ENCODE measurements at regions not wholly inside any gene's neighbourhood (a gene's known extent, or its start where the extent isn't known, plus 50 kb on each side); places are given as distances from the start of the nearest gene placed in this dataset.
"Not testable (repeated sequence)": the region's sequence is repeated elsewhere in the genome, so short reads cannot be mapped to it uniquely, and the experiment has no call there.

- no peak for DNase-seq
- H3K36me3 Mint-ChIP-seq, result no peaks in the 10 kb centered on the region
- Histone ChIP-seq H3K4me1 (ENCODE audit: control insufficient read depth in 1 of 2, extremely low read depth in 1 of 2, insufficient read depth in 2 of 2, low read length in 2 of 2) (no peaks in the 10 kb centered on the region), H3K36me3 (ENCODE audit: control insufficient read depth in 2 of 2, extremely low read depth in 1 of 2, insufficient read depth in 1 of 2, low read length in 1 of 2) (no peaks in the 10 kb centered on the region), H3K4me3 (ENCODE audit: control insufficient read depth in 1 of 2, extremely low read depth in 1 of 2, low read length in 1 of 2) (no peak overlapping the region), H3K27me3 (replicated peaks in 1 of 2; ENCODE audit: control insufficient read depth in 2 of 2, extremely low read depth in 1 of 2, insufficient read depth in 2 of 2, low read length in 1 of 2) (no peaks in the 10 kb centered on the region), H3K27ac (ENCODE audit: low read length) (no peak overlapping the region), H3K9me3 (no peaks in the 10 kb centered on the region)
- ATAC-seq (replicated peaks in 1 of 4), result no peak
- WGBS (ENCODE audit: insufficient coverage), result no CpG with 5 or more reads among the region's 1 CpG
- ChIA-PET POLR2A (no interaction called here), CTCF (no interaction called here)
- H3K27ac Mint-ChIP-seq, result no peak overlapping the region
- H3K9me3 Mint-ChIP-seq, result no peaks in the 10 kb centered on the region
- H3K4me3 Mint-ChIP-seq, result no peak overlapping the region
- no peaks in the 10 kb centered on the region for H3K4me1 Mint-ChIP-seq
- peaks cover 0 to 7% of the 10 kb centered on the region in 2 donors for H3K27me3 Mint-ChIP-seq
Observed at GRCh38 chrX:113790987-113791386, 792.9 kb upstream of the HTR2C start.

GRCh38 chrX:113784754-113785153, 799.1 kb upstream of the HTR2C start:
- CTCF ChIA-PET; POLR2A ChIA-PET; H3K27me3 ChIP-seq (replicated peaks in 1 of 2; ENCODE audit: control insufficient read depth in 2 of 2, extremely low read depth in 1 of 2, insufficient read depth in 2 of 2, low read length in 1 of 2); H3K4me1 Mint-ChIP-seq; DNase-seq; H3K27ac Mint-ChIP-seq; H3K36me3 Mint-ChIP-seq; H3K9me3 ChIP-seq; H3K36me3 ChIP-seq (ENCODE audit: control insufficient read depth in 2 of 2, extremely low read depth in 1 of 2, insufficient read depth in 1 of 2, low read length in 1 of 2); H3K4me1 ChIP-seq (ENCODE audit: control insufficient read depth in 1 of 2, extremely low read depth in 1 of 2, insufficient read depth in 2 of 2, low read length in 2 of 2); ATAC-seq (replicated peaks in 1 of 4); H3K4me3 ChIP-seq (ENCODE audit: control insufficient read depth in 1 of 2, extremely low read depth in 1 of 2, low read length in 1 of 2); H3K27ac ChIP-seq (ENCODE audit: low read length); H3K4me3 Mint-ChIP-seq; H3K9me3 Mint-ChIP-seq: not testable (repeated sequence)
- H3K27me3 Mint-ChIP-seq, result peaks cover 0 to 13% of the 10 kb centered on the region in 2 donors
- no CpG with 5 or more reads among the region's 6 CpGs for WGBS (ENCODE audit: insufficient coverage)

- H3K36me3 ChIP-seq (ENCODE audit: control insufficient read depth in 2 of 2, extremely low read depth in 1 of 2, insufficient read depth in 1 of 2, low read length in 1 of 2), result no peaks in the 10 kb centered on the region
- H3K4me1 ChIP-seq (ENCODE audit: control insufficient read depth in 1 of 2, extremely low read depth in 1 of 2, insufficient read depth in 2 of 2, low read length in 2 of 2), result no peaks in the 10 kb centered on the region
- ChIA-PET POLR2A (no interaction called here), CTCF (no interaction called here)
- no peaks in the 10 kb centered on the region for H3K4me1 Mint-ChIP-seq
- no peak overlapping the region for H3K4me3 Mint-ChIP-seq
- H3K27ac ChIP-seq (ENCODE audit: low read length), result no peak overlapping the region
- no peaks in the 10 kb centered on the region for H3K27me3 ChIP-seq (replicated peaks in 1 of 2; ENCODE audit: control insufficient read depth in 2 of 2, extremely low read depth in 1 of 2, insufficient read depth in 2 of 2, low read length in 1 of 2)
- H3K27ac Mint-ChIP-seq, result no peak overlapping the region
- WGBS (ENCODE audit: insufficient coverage), result no CpG with 5 or more reads among the region's 2 CpGs
- H3K9me3 Mint-ChIP-seq, result no peaks in the 10 kb centered on the region
- no peaks in the 10 kb centered on the region for H3K36me3 Mint-ChIP-seq
- ATAC-seq (replicated peaks in 1 of 4), result no peak
- no peaks in the 10 kb centered on the region for H3K9me3 ChIP-seq
- DNase-seq, result no peak
- H3K27me3 Mint-ChIP-seq, result peaks cover 0 to 6% of the 10 kb centered on the region in 2 donors
- no peak overlapping the region for H3K4me3 ChIP-seq (ENCODE audit: control insufficient read depth in 1 of 2, extremely low read depth in 1 of 2, low read length in 1 of 2)
Observed at GRCh38 chrX:113770806-113771205, 813.1 kb upstream of the HTR2C start.

GRCh38 chrX:113770071-113770470, 813.8 kb upstream of the HTR2C start:
- Mint-ChIP-seq H3K27ac (no peak overlapping the region), H3K27me3 (peaks cover 0 to 6% of the 10 kb centered on the region in 2 donors), H3K4me3 (no peak overlapping the region), H3K36me3 (no peaks in the 10 kb centered on the region), H3K4me1 (no peaks in the 10 kb centered on the region), H3K9me3 (no peaks in the 10 kb centered on the region)
- ATAC-seq (replicated peaks in 1 of 4), result no peak
- WGBS (ENCODE audit: insufficient coverage), result no CpG with 5 or more reads among the region's 4 CpGs
- no peak for DNase-seq
- ChIA-PET POLR2A (no interaction called here), CTCF (no interaction called here)
- no peak overlapping the region for H3K4me3 ChIP-seq (ENCODE audit: control insufficient read depth in 1 of 2, extremely low read depth in 1 of 2, low read length in 1 of 2)
- no peaks in the 10 kb centered on the region for H3K9me3 ChIP-seq
- no peaks in the 10 kb centered on the region for H3K27me3 ChIP-seq (replicated peaks in 1 of 2; ENCODE audit: control insufficient read depth in 2 of 2, extremely low read depth in 1 of 2, insufficient read depth in 2 of 2, low read length in 1 of 2)
- H3K27ac ChIP-seq (ENCODE audit: low read length), result no peak overlapping the region
- H3K36me3 ChIP-seq (ENCODE audit: control insufficient read depth in 2 of 2, extremely low read depth in 1 of 2, insufficient read depth in 1 of 2, low read length in 1 of 2), result no peaks in the 10 kb centered on the region
- H3K4me1 ChIP-seq (ENCODE audit: control insufficient read depth in 1 of 2, extremely low read depth in 1 of 2, insufficient read depth in 2 of 2, low read length in 2 of 2), result no peaks in the 10 kb centered on the region

GRCh38 chrX:113759422-113759821, 824.5 kb upstream of the HTR2C start:
- WGBS (ENCODE audit: insufficient coverage), result no CpG with 5 or more reads among the region's 2 CpGs
- Histone ChIP-seq H3K9me3 (no peaks in the 10 kb centered on the region), H3K27me3 (replicated peaks in 1 of 2; ENCODE audit: control insufficient read depth in 2 of 2, extremely low read depth in 1 of 2, insufficient read depth in 2 of 2, low read length in 1 of 2) (no peaks in the 10 kb centered on the region), H3K4me3 (ENCODE audit: control insufficient read depth in 1 of 2, extremely low read depth in 1 of 2, low read length in 1 of 2) (no peak overlapping the region), H3K4me1 (ENCODE audit: control insufficient read depth in 1 of 2, extremely low read depth in 1 of 2, insufficient read depth in 2 of 2, low read length in 2 of 2) (no peaks in the 10 kb centered on the region), H3K27ac (ENCODE audit: low read length) (no peak overlapping the region), H3K36me3 (ENCODE audit: control insufficient read depth in 2 of 2, extremely low read depth in 1 of 2, insufficient read depth in 1 of 2, low read length in 1 of 2) (no peaks in the 10 kb centered on the region)
- no peak for ATAC-seq (replicated peaks in 1 of 4)
- Mint-ChIP-seq H3K27ac (no peak overlapping the region), H3K36me3 (no peaks in the 10 kb centered on the region), H3K9me3 (no peaks in the 10 kb centered on the region), H3K4me1 (no peaks in the 10 kb centered on the region), H3K27me3 (no peaks in the 10 kb centered on the region), H3K4me3 (no peak overlapping the region)
- CTCF ChIA-PET, result no interaction called here
- DNase-seq, result no peak
- POLR2A ChIA-PET, result no interaction called here

DNA sequence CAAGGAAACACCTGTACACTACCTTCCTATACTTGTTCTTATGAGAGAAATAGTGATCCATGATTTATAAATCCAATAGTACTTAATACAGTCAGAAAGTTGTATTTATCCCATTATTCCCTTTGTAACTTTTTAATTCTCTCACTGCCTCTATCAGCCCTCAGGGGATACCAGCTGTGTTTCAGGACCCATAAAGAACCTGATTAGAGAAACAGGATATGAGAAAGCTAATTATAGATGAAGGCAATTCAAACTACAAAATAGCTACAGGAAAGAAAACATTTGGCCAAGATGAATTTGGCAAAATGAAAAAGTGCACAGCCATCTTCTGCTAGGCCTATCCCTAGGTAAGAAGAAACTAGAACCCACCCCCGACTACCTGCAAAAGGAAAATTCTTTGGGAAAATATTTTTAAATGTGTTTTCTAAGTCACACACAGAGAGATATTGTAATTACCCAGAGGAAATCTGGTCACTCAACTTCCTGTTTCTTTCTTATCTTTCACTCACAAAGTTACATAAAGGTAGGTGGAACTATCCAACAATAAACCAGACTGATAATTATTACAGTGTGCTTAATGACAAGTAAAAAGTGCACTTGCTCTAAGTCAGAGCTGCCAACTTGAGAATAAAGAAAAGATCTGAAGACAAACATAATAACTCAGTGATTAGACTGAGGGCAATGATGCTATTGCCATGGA, 836.5 kb upstream of the HTR2C start:
- no peaks in the 10 kb centered on the region for H3K4me1 ChIP-seq (ENCODE audit: control insufficient read depth in 1 of 2, extremely low read depth in 1 of 2, insufficient read depth in 2 of 2, low read length in 2 of 2)
- no peaks in the 10 kb centered on the region for H3K9me3 ChIP-seq
- Mint-ChIP-seq H3K4me1 (no peaks in the 10 kb centered on the region), H3K27ac (no peak overlapping the region), H3K27me3 (peaks cover 0 to 11% of the 10 kb centered on the region in 2 donors), H3K36me3 (no peaks in the 10 kb centered on the region), H3K4me3 (no peak overlapping the region), H3K9me3 (peaks cover 0 to 7% (median 0%) of the 10 kb centered on the region in 3 donors)
- ChIA-PET CTCF (no interaction called here), POLR2A (no interaction called here)
- no peak overlapping the region for H3K27ac ChIP-seq (ENCODE audit: low read length)
- DNase-seq (no peak), ATAC-seq (replicated peaks in 1 of 4) (no peak)
- WGBS (ENCODE audit: insufficient coverage), result no CpG with 5 or more reads among the region's 1 CpG
- H3K4me3 ChIP-seq (ENCODE audit: control insufficient read depth in 1 of 2, extremely low read depth in 1 of 2, low read length in 1 of 2), result no peak overlapping the region
- H3K27me3 ChIP-seq (replicated peaks in 1 of 2; ENCODE audit: control insufficient read depth in 2 of 2, extremely low read depth in 1 of 2, insufficient read depth in 2 of 2, low read length in 1 of 2), result no peaks in the 10 kb centered on the region
- H3K36me3 ChIP-seq (ENCODE audit: control insufficient read depth in 2 of 2, extremely low read depth in 1 of 2, insufficient read depth in 1 of 2, low read length in 1 of 2), result no peaks in the 10 kb centered on the region

- no peak overlapping the region for H3K27ac ChIP-seq (ENCODE audit: low read length)
- Mint-ChIP-seq H3K27me3 (peaks cover 0 to 4% of the 10 kb centered on the region in 2 donors), H3K9me3 (peaks cover 0 to 3% (median 0%) of the 10 kb centered on the region in 3 donors), H3K4me1 (no peaks in the 10 kb centered on the region), H3K27ac (no peak overlapping the region), H3K36me3 (no peaks in the 10 kb centered on the region), H3K4me3 (no peak overlapping the region)
- H3K36me3 ChIP-seq (ENCODE audit: control insufficient read depth in 2 of 2, extremely low read depth in 1 of 2, insufficient read depth in 1 of 2, low read length in 1 of 2), result no peaks in the 10 kb centered on the region
- H3K9me3 ChIP-seq, result no peaks in the 10 kb centered on the region
- ATAC-seq (replicated peaks in 1 of 4) (no peak), DNase-seq (no peak)
- ChIA-PET CTCF (no interaction called here), POLR2A (no interaction called here)
- WGBS (ENCODE audit: insufficient coverage), result no CpG with 5 or more reads among the region's 1 CpG
- H3K4me1 ChIP-seq (ENCODE audit: control insufficient read depth in 1 of 2, extremely low read depth in 1 of 2, insufficient read depth in 2 of 2, low read length in 2 of 2), result no peaks in the 10 kb centered on the region
- H3K4me3 ChIP-seq (ENCODE audit: control insufficient read depth in 1 of 2, extremely low read depth in 1 of 2, low read length in 1 of 2), result no peak overlapping the region
- H3K27me3 ChIP-seq (replicated peaks in 1 of 2; ENCODE audit: control insufficient read depth in 2 of 2, extremely low read depth in 1 of 2, insufficient read depth in 2 of 2, low read length in 1 of 2), result no peaks in the 10 kb centered on the region
Observed at GRCh38 chrX:113743069-113743468, 840.8 kb upstream of the HTR2C start.
